Vagina (tissue), 2 donors: ENCODE measurements at regions not wholly inside any gene's neighbourhood (a gene's known extent, or its start where the extent isn't known, plus 50 kb on each side); places are given as distances from the start of the nearest gene placed in this dataset.

Experiments used
- DNase-seq, 2 donors: peaks; one replicate each; pipeline ENCODE4 v3.0.0-alpha.2; 2017; ENCODE audit errors: extremely low spot score in 2 of 2
- H3K27ac ChIP-seq: fragments of 200-600 bp; sonication (generic); one replicate; pipeline ENCODE4 v1.5.1; 2019
- H3K27me3 ChIP-seq: fragments of 200-600 bp; sonication (generic); one replicate; pipeline ENCODE4 v1.5.1; 2019
- H3K36me3 ChIP-seq, 2 donors: fragments of 200-600 bp; sonication (generic); one replicate each; pipeline ENCODE4 v1.5.1; 2017 to 2019
- H3K4me1 ChIP-seq: fragments of 200-600 bp; sonication (generic); one replicate; pipeline ENCODE4 v1.5.1; 2019
- H3K4me3 ChIP-seq, 2 donors: fragments of 200-600 bp; sonication (generic); 1 replicate in 1 of 2; 2 replicates in 1 of 2; pipeline ENCODE4 v1.5.1; 2016 to 2019
- H3K9me3 ChIP-seq: fragments of 200-600 bp; sonication (generic); one replicate; pipeline ENCODE4 v1.5.1; 2019
- CTCF ChIP-seq, 3 experiments: fragments of 450-650 bp in 2 of 3; fragments of 200-600 bp in 1 of 3; sonication (generic) in 1 of 3; IDR thresholded peaks; one replicate each; pipeline ENCODE4 v1.5.1; 2017 to 2019; ENCODE audit warnings: antibody characterized with exemption in 3 of 3, mild to moderate bottlenecking in 2 of 3, moderate library complexity in 2 of 3
- POLR2A ChIP-seq, 2 donors: fragments of 450-650 bp; IDR thresholded peaks; one replicate each; pipeline ENCODE4 v1.6.1; 2017; ENCODE audit warnings: antibody characterized with exemption in 2 of 2, mild to moderate bottlenecking in 2 of 2, moderate library complexity in 2 of 2
- POLR2AphosphoS5 ChIP-seq, 2 donors: sonication (generic); formaldehyde crosslinking; IDR thresholded peaks; one replicate each; pipeline ENCODE4 v1.9.0; 2017; ENCODE audit warnings: antibody characterized with exemption in 2 of 2, mild to moderate bottlenecking in 2 of 2, low read depth in 1 of 2; ENCODE audit not compliant: insufficient read depth in 1 of 2
- intact Hi-C: fragments of 100-400 bp; cut with DNase I; formaldehyde crosslinking; loops from one replicate; pipeline ENCODE4 v1.15.1; 2023

- H3K4me1 ChIP-seq: no peaks in the 10 kb centered on the region
- no peak overlapping the region for H3K27ac ChIP-seq
- no peak for TF ChIP-seq CTCF (IDR thresholded peaks at IDR 0.05)
- TF ChIP-seq POLR2A (IDR thresholded peaks at IDR 0.05): no peak
- no peak for TF ChIP-seq POLR2AphosphoS5 (IDR thresholded peaks at IDR 0.05; ENCODE audit: insufficient read depth in 1 of 2, low read depth in 1 of 2)
- no peak overlapping the region for H3K4me3 ChIP-seq
- H3K27me3 ChIP-seq: no peaks in the 10 kb centered on the region
- no peak for DNase-seq
- no peaks in the 10 kb centered on the region for H3K9me3 ChIP-seq
- intact Hi-C loops: no loop called here
- no peaks in the 10 kb centered on the region for H3K36me3 ChIP-seq
Measured at GRCh38 chr4:30840571-30840970, 120.4 kb downstream of the PCDH7 start.

GRCh38 chr4:30842142-30842541, 122.0 kb downstream of the PCDH7 start:
- Histone ChIP-seq H3K9me3 (no peaks in the 10 kb centered on the region), H3K27ac (no peak overlapping the region), H3K4me3 (no peak overlapping the region), H3K4me1 (no peaks in the 10 kb centered on the region), H3K27me3 (no peaks in the 10 kb centered on the region), H3K36me3 (no peaks in the 10 kb centered on the region)
- DNase-seq: no peak
- TF ChIP-seq CTCF (IDR thresholded peaks at IDR 0.05) (no peak), POLR2A (IDR thresholded peaks at IDR 0.05) (no peak), POLR2AphosphoS5 (IDR thresholded peaks at IDR 0.05; ENCODE audit: insufficient read depth in 1 of 2, low read depth in 1 of 2) (no peak)
- intact Hi-C loops: no loop called here

GRCh38 chr4:30842689-30843088, 122.5 kb downstream of the PCDH7 start:
- Histone ChIP-seq H3K9me3 (no peaks in the 10 kb centered on the region), H3K27ac (no peak overlapping the region), H3K4me3 (no peak overlapping the region), H3K27me3 (no peaks in the 10 kb centered on the region), H3K4me1 (no peaks in the 10 kb centered on the region), H3K36me3 (no peaks in the 10 kb centered on the region)
- intact Hi-C loops: no loop called here
- TF ChIP-seq POLR2A (IDR thresholded peaks at IDR 0.05) (no peak), CTCF (IDR thresholded peaks at IDR 0.05) (no peak), POLR2AphosphoS5 (IDR thresholded peaks at IDR 0.05; ENCODE audit: insufficient read depth in 1 of 2, low read depth in 1 of 2) (no peak)
- no peak for DNase-seq

DNA sequence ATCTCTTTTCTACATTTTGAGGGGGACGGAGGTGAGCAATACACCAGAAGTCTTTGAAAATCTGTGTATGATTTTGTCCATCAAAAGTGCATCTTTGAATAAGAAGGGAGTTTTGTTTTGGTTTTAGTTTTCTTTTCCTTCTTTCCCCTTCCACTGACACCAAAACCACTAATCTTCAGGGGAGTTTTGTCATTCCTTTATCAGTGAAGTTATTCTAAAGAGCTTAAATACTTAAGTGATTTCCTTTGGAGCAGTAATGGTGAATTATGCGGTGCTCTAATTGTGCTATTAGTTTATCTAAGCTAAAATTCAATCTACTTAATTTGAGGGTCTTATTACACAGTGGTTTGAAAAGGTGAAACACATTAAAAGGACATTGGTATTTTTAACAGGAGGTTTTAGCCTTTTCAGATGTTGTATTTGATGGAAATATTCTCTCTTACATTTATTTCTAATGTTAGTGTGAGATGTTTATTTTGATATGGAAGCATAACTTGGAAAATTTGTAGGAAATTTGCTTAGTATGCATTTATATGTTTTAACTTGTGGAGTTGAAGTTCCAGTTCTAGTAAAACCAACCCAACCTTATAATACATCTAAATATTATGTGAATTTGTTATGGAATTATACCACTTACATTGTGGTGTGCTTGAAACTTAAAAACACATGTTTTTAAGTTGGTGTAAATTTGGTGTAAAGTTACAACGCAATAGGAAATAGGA, 124.9 kb downstream of the PCDH7 start:
- no peak overlapping the region for H3K27ac ChIP-seq
- TF ChIP-seq POLR2A (IDR thresholded peaks at IDR 0.05) (no peak), POLR2AphosphoS5 (IDR thresholded peaks at IDR 0.05; ENCODE audit: insufficient read depth in 1 of 2, low read depth in 1 of 2) (no peak), CTCF (IDR thresholded peaks at IDR 0.05) (no peak)
- H3K36me3 ChIP-seq: no peaks in the 10 kb centered on the region
- no peak for DNase-seq
- H3K4me1 ChIP-seq: no peaks in the 10 kb centered on the region
- H3K27me3 ChIP-seq: no peaks in the 10 kb centered on the region
- no peak overlapping the region for H3K4me3 ChIP-seq
- intact Hi-C loops: no loop called here
- H3K9me3 ChIP-seq: no peaks in the 10 kb centered on the region

DNA sequence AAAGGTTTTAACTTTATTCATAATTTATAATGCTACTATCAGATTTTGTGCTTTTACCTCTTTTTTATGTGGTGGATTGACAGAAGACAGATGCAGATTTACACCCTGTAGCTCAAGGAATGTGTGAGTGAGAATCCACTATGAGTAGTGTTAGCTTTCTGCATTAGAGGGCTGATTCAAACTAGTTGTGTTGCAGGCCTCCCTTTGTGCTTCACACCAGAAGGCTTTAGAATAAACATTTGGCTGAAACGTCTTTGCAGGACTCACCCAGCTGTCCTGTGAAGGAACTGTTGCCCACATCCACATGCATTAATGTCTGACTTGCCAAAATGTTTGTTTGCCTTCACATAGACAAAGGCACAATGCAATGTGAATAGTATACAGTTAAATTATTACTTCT, 127.0 kb downstream of the PCDH7 start:
- intact Hi-C loops: no loop called here
- H3K36me3 ChIP-seq: no peaks in the 10 kb centered on the region
- H3K4me3 ChIP-seq: no peak overlapping the region
- H3K4me1 ChIP-seq: no peaks in the 10 kb centered on the region
- DNase-seq: no peak
- TF ChIP-seq POLR2A (IDR thresholded peaks at IDR 0.05) (no peak), CTCF (IDR thresholded peaks at IDR 0.05) (no peak), POLR2AphosphoS5 (IDR thresholded peaks at IDR 0.05; ENCODE audit: insufficient read depth in 1 of 2, low read depth in 1 of 2) (no peak)
- no peaks in the 10 kb centered on the region for H3K27me3 ChIP-seq
- no peaks in the 10 kb centered on the region for H3K9me3 ChIP-seq
- no peak overlapping the region for H3K27ac ChIP-seq
